ENCODE measurements at regions not wholly inside any gene's neighbourhood (a gene's known extent, or its start where the extent isn't known, plus 50 kb on each side); places are given as distances from the start of the nearest gene placed in this dataset.

GRCh38 chr16:80418517-80419355 lies 122.1 kb upstream of the DYNLRB2 start:
- no peak for DNase-seq

- DNase-seq: no peak
Measured at GRCh38 chr16:80417706-80418271, 123.0 kb upstream of the DYNLRB2 start.

GRCh38 chr16:80408014-80408413 lies 132.8 kb upstream of the DYNLRB2 start:
- no peak for DNase-seq

GRCh38 chr16:80407265-80407987 lies 133.4 kb upstream of the DYNLRB2 start:
- no peak for DNase-seq

- DNase-seq: no peak
Measured at GRCh38 chr16:80404847-80405246, 135.9 kb upstream of the DYNLRB2 start.

GRCh38 chr16:80403894-80404293 lies 136.9 kb upstream of the DYNLRB2 start:
- DNase-seq: no peak

GRCh38 chr16:80390871-80391489 lies 149.8 kb upstream of the DYNLRB2 start:
- no peak for DNase-seq

- DNase-seq: no peak
Measured at GRCh38 chr16:80390046-80390445, 150.7 kb upstream of the DYNLRB2 start.

- DNase-seq: no peak
Measured at GRCh38 chr16:80389338-80389737, 151.5 kb upstream of the DYNLRB2 start.

GRCh38 chr16:80387318-80387921 lies 153.4 kb upstream of the DYNLRB2 start:
- DNase-seq: no peak

GRCh38 chr16:80384862-80385261 lies 155.9 kb upstream of the DYNLRB2 start:
- DNase-seq: no peak

- no peak for DNase-seq
Measured at GRCh38 chr16:80380514-80380913, 160.3 kb upstream of the DYNLRB2 start.

GRCh38 chr16:80377096-80377956 lies 163.5 kb upstream of the DYNLRB2 start:
- DNase-seq: no peak

GRCh38 chr16:80375973-80376372 lies 164.8 kb upstream of the DYNLRB2 start:
- no peak for DNase-seq

GRCh38 chr16:80375513-80375912 lies 165.3 kb upstream of the DYNLRB2 start:
- DNase-seq: no peak

GRCh38 chr16:80372341-80372740 lies 168.5 kb upstream of the DYNLRB2 start:
- DNase-seq: no peak

GRCh38 chr16:80369138-80369958 lies 171.4 kb upstream of the DYNLRB2 start:
- no peak for DNase-seq

- DNase-seq: no peak
Measured at GRCh38 chr16:80367037-80367658, 173.6 kb upstream of the DYNLRB2 start.

- DNase-seq: no peak
Measured at GRCh38 chr16:80366023-80366422, 174.8 kb upstream of the DYNLRB2 start.

GRCh38 chr16:80362816-80363215 lies 178.0 kb upstream of the DYNLRB2 start:
- DNase-seq: no peak

- DNase-seq: no peak
Measured at GRCh38 chr16:80356365-80356764, 184.4 kb upstream of the DYNLRB2 start.

Data from stimulated activated CD8-positive, alpha-beta memory T cell treated with anti-CD3 and anti-CD28 coated beads, Interleukin-4, amount 100 ng/mL, for 48 hours (primary cell).